PC-9 (cell line): ENCODE measurements at regions not wholly inside any gene's neighbourhood (a gene's known extent, or its start where the extent isn't known, plus 50 kb on each side); places are given as distances from the start of the nearest gene placed in this dataset.

Experiments used
- BruUV-seq: library from RNA; stranded (reverse); fragments of 400-500 nt; replicated peaks from 2 replicates; lab custom pipeline; 2021; lab: Mats Ljungman, UMichigan
- CTCF ChIA-PET: fragments of 300-600 bp; sonication (Branson Sonifier 250); formaldehyde crosslinking; loops from one replicate; lab custom pipeline; 2022; ENCODE audit warnings: antibody characterized with exemption; lab: Charles Lee
- POLR2A ChIA-PET: fragments of 300-600 bp; sonication (Branson Sonifier 250); formaldehyde crosslinking; loops from one replicate; lab custom pipeline; 2022; ENCODE audit warnings: antibody characterized with exemption; ENCODE audit not compliant: unreplicated experiment; lab: Charles Lee
- DNase-seq, 2 experiments: peaks; one replicate each; pipeline versions ENCODE4 v3.0.0 to v3.0.0-alpha.2; 2015 to 2022; ENCODE audit warnings: mixed read lengths in 1 of 2
- H2AFZ ChIP-seq: fragments of 200-600 bp; sonication (generic); 2 replicates; pipeline ENCODE4 v1.8.1; 2017; ENCODE audit warnings: antibody characterized with exemption
- H3F3A ChIP-seq: fragments of 200-600 bp; sonication (generic); 2 replicates; pipeline ENCODE4 v1.8.1; 2017; ENCODE audit warnings: antibody characterized with exemption, mild to moderate bottlenecking, low read depth; ENCODE audit not compliant: insufficient read depth
- H3K27ac ChIP-seq: fragments of 200-600 bp; sonication (generic); 2 replicates; pipeline ENCODE4 v1.6.1; 2016; ENCODE audit warnings: mixed run types
- H3K27me3 ChIP-seq: fragments of 200-600 bp; sonication (generic); 2 replicates; pipeline ENCODE4 v1.6.1; 2016; ENCODE audit warnings: low read depth, mixed run types; ENCODE audit not compliant: insufficient read depth
- H3K36me3 ChIP-seq: fragments of 200-600 bp; sonication (generic); 2 replicates; pipeline ENCODE4 v1.6.1; 2016; ENCODE audit warnings: low read depth, mixed run types
- H3K4me1 ChIP-seq: fragments of 200-600 bp; sonication (generic); replicated peaks from 2 replicates; pipeline ENCODE4 v1.6.1; 2016; ENCODE audit warnings: mixed run types; ENCODE audit not compliant: insufficient read depth
- H3K4me2 ChIP-seq: fragments of 200-600 bp; sonication (generic); 2 replicates; pipeline ENCODE4 v1.6.1; 2017; ENCODE audit warnings: mixed run types
- H3K4me3 ChIP-seq: fragments of 200-600 bp; sonication (generic); 2 replicates; pipeline ENCODE4 v1.6.1; 2016; ENCODE audit warnings: mixed run types
- H3K79me2 ChIP-seq: fragments of 200-600 bp; sonication (generic); 2 replicates; pipeline ENCODE4 v1.6.1; 2017; ENCODE audit warnings: low read depth, mixed run types
- H3K9me2 ChIP-seq: fragments of 200-600 bp; sonication (generic); 2 replicates; pipeline ENCODE4 v1.8.1; 2017; ENCODE audit warnings: mild to moderate bottlenecking; ENCODE audit not compliant: insufficient read depth
- H3K9me3 ChIP-seq: fragments of 200-600 bp; sonication (generic); 2 replicates; pipeline ENCODE4 v1.8.1; 2016; ENCODE audit warnings: low read depth; ENCODE audit not compliant: insufficient read depth
- H4K20me1 ChIP-seq: fragments of 200-600 bp; sonication (generic); 2 replicates; pipeline ENCODE4 v1.8.1; 2017; ENCODE audit not compliant: insufficient read depth
- CTCF ChIP-seq: fragments of 200-600 bp; sonication (generic); conservative IDR thresholded peaks from 2 replicates; pipeline ENCODE4 v1.6.1; 2017; ENCODE audit warnings: mixed run types, antibody characterized with exemption, mild to moderate bottlenecking, moderate library complexity
- EZH2 ChIP-seq: fragments of 200-600 bp; sonication (generic); IDR thresholded peaks from 2 replicates; pipeline ENCODE4 v1.8.0; 2017; ENCODE audit warnings: antibody characterized with exemption, low read depth
- intact Hi-C: fragments of 100-400 bp; cut with micrococcal nuclease; formaldehyde crosslinking; loops from one replicate; pipeline ENCODE4 v1.10.0; 2022; ENCODE audit not compliant: unreplicated experiment

GRCh38 chr4:65791812-65792308 lies 121.6 kb upstream of the EPHA5 start:
- Histone ChIP-seq H3K4me2 (no peak overlapping the region), H3K9me3 (no peaks in the 10 kb centered on the region), H3F3A (no peaks in the 10 kb centered on the region), H3K79me2 (no peaks in the 10 kb centered on the region), H3K27ac (no peak overlapping the region), H3K9me2 (no peaks in the 10 kb centered on the region), H4K20me1 (no peaks in the 10 kb centered on the region), H3K4me1 (no peaks in the 10 kb centered on the region), H3K36me3 (no peaks in the 10 kb centered on the region), H2AFZ (no peak overlapping the region), H3K4me3 (no peak overlapping the region), H3K27me3 (no peaks in the 10 kb centered on the region)
- CTCF ChIA-PET: no interaction called here
- POLR2A ChIA-PET: interaction anchor here (0.7 kb wide), 1 partner anchor 257 kb away, joined by 6 read pairs; no protein-coding TSS in a partner anchor
- DNase-seq: no peak
- TF ChIP-seq EZH2 (no peak), CTCF (no peak)
- no TSS peak for BruUV-seq
- intact Hi-C loops: no loop called here

- ChIA-PET POLR2A (interaction anchor here (0.7 kb wide), 2 partner anchors 25 to 258 kb away, joined by 6 to 7 read pairs; no protein-coding TSS in a partner anchor), CTCF (no interaction called here)
- Histone ChIP-seq H3K9me2 (no peaks in the 10 kb centered on the region), H2AFZ (no peak overlapping the region), H3K4me1 (no peaks in the 10 kb centered on the region), H3K27me3 (no peaks in the 10 kb centered on the region), H3K4me3 (no peak overlapping the region), H4K20me1 (no peaks in the 10 kb centered on the region), H3K9me3 (no peaks in the 10 kb centered on the region), H3K4me2 (no peak overlapping the region), H3K79me2 (no peaks in the 10 kb centered on the region), H3K27ac (no peak overlapping the region), H3F3A (no peaks in the 10 kb centered on the region), H3K36me3 (no peaks in the 10 kb centered on the region)
- TF ChIP-seq EZH2 (no peak), CTCF (no peak)
- DNase-seq: no peak
- intact Hi-C loops: no loop called here
- BruUV-seq: no TSS peak
These were observed 121.0 kb upstream of the EPHA5 start for GRCh38 chr4:65791111-65791811.

GRCh38 chr4:65789805-65790204 lies 119.5 kb upstream of the EPHA5 start:
- CTCF ChIA-PET: no interaction called here
- Histone ChIP-seq H3K36me3 (no peaks in the 10 kb centered on the region), H3K9me2 (no peaks in the 10 kb centered on the region), H3K9me3 (no peaks in the 10 kb centered on the region), H3K4me3 (no peak overlapping the region), H4K20me1 (no peaks in the 10 kb centered on the region), H3K27ac (no peak overlapping the region), H3K79me2 (no peaks in the 10 kb centered on the region), H3K4me1 (no peaks in the 10 kb centered on the region), H2AFZ (no peak overlapping the region), H3F3A (no peaks in the 10 kb centered on the region), H3K27me3 (no peaks in the 10 kb centered on the region), H3K4me2 (no peak overlapping the region)
- BruUV-seq: no TSS peak
- TF ChIP-seq EZH2 (no peak), CTCF (no peak)
- no peak for DNase-seq
- POLR2A ChIA-PET: no interaction called here
- intact Hi-C loops: no loop called here
